HG02763 (cell line): ENCODE measurements at regions not wholly inside any gene's neighbourhood (a gene's known extent, or its start where the extent isn't known, plus 50 kb on each side); places are given as distances from the start of the nearest gene placed in this dataset.
"Not testable (repeated sequence)": the region's sequence is repeated elsewhere in the genome, so short reads cannot be mapped to it uniquely, and the experiment has no call there.

Experiments
- ATAC-seq: cut with Tn5 transposase; IDR thresholded peaks from one replicate; pipeline ENCODE4 v1.9.1; 2021; ENCODE audit warnings: mild to moderate bottlenecking, moderate library complexity; ENCODE audit not compliant: unreplicated experiment

DNA sequence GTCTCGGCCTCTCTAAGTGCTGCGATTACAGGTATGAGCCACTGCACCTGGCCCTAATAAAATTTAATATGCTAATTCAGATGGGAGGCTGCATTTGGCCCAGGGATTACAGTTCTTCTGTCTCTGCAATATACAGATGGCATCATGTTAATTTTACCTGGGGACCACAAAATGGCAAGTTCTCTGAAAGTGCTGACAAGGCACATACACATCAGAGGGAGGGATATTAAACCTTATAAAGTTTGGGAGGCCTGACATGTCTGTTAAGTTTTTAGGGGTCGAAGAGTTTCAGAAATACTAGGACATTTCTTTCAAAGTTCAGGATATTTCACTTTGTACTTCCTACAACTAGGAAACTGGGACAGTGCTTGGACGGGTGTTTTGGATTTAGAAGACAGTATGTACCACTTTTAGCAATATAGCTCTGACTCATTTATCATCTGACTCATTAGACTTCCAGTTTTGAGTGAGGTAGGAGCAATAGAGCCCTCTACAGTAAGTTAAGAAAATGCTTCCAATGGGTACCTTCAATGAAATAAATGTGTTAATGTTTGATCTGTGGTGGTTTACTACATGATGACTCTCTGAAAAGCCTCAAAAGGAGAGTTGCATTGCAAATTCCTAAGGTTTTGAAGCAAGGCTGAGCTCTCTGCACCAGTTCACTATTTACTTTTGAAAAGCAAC is 981.0 kb upstream of the HS3ST1 start:
- no peak for ATAC-seq

DNA sequence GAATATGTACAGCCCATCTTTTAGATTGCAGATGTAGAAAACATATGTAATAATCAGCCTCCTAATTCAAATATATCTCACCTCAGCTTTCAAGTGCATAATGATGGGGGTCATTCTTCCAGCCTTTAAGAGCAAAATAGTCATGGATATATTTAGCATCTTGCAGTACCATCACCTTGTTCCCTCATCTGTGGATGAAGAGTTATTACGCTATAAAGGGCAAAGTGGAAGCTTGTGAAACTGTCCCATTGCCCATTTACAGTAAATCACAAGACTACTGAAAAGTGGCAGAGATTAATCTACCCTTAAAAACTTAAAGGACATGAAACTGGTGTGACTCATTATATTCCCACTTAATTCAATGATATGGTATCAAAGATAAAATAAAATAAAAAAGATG is 979.7 kb upstream of the HS3ST1 start:
- no peak for ATAC-seq

DNA sequence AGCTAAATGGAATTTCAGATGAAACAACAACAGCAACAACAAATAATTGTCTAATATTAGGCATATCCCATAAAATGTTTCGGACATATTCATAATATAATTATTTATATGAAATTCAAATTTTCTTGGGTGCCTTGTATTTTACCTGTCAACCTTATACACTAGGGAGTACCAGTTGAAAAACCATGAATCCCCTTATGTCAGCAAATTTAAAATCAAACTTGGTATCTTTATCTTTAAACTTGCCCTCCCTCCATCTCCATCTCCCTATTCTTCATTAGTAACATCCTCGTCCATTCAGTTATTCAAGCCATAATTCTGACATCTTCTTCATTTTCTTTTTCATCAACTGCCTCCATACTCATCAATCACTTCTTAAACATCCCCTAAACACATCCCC is 974.5 kb upstream of the HS3ST1 start:
- no peak for ATAC-seq

DNA sequence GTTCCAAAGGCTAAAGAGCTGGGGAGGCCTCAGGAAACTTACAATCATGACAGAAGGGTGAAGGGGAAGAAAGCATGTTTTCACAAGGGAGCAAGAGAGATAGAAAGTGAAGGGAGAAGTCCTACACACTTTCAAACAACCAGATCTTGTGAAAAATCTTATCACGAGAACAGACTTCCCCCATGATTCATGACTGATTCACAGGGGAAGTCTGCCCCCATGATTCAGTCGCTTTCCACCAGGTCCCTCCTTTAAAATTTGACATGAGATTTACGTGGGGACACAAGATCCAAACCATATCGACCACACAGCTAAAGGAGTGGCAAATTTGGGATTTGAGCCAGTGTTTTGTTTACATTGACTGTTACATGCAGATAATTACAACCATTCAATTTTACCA is 971.1 kb upstream of the HS3ST1 start:
- no peak for ATAC-seq

DNA sequence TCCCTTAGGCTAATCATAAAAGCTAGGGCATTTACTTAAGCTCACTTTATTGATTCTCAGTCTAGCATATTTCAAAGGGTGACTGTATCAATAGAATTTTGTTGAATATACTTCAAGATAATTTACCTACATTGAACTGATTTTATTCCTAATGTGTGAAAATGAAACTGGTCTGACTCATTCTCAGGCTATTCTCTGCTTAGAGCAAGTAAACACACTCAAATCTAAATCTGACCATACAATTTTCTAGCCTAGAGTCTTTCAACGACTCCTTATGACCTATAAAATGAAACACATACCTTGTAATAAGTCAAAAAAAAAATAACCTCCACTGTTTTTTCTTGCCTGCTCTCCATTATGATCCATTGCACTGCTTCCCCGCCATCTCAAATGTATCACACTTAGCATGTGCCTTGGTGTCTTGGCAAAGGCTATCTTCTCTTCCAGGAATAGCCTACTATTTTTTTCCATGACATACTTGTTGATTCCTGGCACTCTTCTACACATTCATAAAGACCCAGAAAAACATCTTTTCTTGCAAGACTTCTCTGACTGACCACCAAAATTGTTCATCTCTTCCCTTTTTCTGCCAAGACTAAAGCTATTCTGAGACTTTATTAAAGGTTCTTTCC is 965.1 kb upstream of the HS3ST1 start:
- no peak for ATAC-seq

DNA sequence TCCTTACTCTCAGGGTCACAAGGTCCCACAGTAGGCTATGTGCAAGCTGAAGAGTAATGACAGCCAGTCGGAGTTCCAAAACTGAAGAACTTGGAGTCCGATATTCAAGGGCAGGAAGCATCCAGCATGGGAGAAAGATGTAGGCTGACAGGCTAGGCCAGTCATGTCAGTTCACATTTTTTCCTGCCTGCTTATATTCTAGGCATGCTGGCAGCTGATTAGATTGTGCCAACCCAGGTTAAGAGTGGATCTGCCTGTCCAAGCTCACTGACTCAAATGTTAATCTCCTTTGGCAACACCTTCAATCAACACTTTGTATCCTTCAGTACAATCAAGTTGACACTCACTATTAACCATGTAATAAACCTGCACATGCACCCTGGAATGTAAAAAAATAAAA is 960.9 kb upstream of the HS3ST1 start:
- no peak for ATAC-seq

DNA sequence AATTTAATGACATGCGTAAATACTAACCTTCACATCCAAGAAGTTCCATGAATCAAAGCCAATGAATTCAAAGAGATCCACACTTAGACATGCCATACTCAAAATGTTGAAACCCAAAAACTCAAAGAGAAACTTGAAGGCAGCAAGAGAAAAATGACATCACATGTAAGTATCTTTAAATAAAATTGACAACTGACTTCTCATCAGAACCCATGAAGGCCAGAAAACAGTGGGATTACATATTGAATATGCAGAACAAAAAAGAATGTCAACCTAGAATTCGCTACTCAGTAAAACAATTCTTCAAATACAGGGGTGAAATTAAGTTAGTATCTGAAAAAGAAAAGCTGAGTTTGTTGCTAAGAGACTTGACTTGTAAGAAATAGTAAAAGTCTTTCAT is 953.9 kb upstream of the HS3ST1 start:
- ATAC-seq, result no peak

DNA sequence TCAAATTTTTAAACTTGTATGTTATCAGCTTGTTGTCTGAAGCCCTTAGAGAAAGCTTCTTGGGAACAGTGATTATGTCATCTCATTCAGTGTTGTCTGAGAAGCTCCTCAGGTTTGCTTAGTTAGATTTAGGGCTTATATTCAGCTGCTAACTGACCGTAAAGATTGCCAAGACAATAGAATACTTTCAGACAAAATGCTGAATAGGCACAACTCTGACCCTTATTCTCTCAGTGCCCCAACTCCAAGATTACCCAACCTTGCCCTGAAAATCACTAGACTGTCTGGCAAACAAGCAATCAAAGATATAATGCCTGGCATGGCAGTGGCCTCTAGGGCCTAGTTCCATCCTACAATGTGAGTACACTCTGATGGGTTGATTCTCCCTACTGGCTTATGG is 950.5 kb upstream of the HS3ST1 start:
- ATAC-seq, result no peak

DNA sequence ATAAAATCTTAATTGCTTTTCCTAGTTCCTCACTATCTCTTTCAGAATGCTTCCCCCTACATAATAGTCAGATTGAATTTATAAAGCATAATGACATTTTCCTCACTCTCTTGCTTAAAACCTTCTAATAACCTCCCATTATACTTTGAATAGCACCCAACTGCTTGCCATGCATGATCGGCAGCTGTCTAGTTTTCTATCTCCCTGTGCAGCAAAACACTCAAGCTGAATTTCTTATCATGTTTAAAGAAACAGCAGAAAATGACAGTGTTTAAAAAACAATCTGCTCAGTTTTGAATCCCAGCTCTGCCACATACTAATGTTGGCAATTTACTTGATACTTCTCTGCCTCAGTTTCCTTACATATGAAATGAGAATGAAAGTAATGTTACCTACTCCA is 947.1 kb upstream of the HS3ST1 start:
- no peak for ATAC-seq

DNA sequence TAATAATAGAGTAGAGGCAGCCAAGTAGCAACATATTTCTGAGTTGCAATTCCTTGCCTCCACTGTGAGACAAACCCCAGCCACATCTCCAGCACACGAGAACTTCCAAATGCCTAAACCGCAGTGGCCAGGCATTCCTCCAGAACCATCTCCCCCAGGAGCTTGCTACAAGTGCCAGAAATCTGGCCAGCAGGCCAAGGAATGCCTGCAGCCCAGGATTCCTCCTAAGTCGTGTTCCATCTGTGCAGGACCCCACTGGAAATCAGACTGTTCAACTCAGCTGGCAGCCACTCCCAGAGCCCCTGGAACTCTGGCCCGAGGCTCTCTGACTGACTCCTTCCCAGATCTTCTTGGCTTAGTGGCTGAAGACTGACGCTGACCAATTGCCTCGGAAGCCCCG is 937.2 kb upstream of the HS3ST1 start:
- ATAC-seq, result not testable (repeated sequence)

DNA sequence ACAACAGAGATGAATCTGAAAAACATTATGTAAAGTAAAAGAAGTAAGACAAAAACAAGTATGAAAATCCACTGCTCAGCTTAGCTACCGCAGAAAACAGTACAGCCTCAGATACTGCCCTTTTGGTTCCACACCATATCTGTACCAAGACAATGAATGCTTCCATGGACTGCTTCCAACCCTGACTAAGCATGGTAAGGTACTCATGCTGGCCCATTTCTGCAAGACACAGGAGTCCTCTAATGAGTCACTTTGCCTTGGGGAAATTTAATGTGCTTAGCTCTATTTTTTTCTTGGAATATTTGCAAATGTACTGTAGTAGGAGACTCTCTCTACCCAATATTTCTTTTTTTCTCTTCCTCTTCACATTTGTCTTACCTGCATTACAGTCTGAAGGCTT is 931.7 kb upstream of the HS3ST1 start:
- ATAC-seq, result no peak

DNA sequence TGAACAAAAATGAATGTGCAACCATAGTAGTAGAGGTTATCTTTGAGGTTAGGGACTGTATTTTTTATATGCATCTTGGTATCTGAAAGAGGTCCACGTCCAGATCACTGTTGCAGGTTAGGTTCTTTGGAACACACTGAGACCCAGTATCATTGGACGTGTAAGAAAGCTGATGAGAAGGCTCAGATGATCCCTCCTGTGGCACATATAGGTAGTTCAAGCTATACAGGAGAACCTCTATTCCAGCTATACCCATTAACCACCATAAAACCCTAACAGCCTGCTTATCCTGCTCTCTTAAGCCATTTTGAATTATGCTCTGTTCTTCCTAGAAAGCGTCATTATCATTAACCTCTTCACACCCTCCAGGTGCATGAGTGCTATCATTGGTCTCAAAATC is 930.7 kb upstream of the HS3ST1 start:
- no peak for ATAC-seq

DNA sequence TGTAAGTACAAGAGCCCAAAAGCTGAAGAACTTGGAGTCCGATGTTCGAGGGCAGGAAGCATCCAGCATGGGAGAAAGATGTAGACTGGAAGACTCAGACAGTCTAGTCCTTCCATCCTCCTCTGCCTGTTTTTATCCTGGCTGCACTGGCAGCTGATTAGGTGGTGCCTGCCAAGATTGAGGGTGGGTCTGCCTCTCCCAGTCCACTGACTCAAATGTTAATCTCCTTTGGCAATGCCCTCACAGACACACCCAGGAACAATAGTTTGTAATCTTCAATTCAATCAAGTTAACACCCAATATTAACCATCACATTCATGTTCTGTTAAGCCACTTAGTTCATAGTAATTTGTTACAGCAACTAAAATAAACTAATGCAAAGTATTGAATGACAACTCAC is 904.4 kb upstream of the HS3ST1 start:
- ATAC-seq, result not testable (repeated sequence)

DNA sequence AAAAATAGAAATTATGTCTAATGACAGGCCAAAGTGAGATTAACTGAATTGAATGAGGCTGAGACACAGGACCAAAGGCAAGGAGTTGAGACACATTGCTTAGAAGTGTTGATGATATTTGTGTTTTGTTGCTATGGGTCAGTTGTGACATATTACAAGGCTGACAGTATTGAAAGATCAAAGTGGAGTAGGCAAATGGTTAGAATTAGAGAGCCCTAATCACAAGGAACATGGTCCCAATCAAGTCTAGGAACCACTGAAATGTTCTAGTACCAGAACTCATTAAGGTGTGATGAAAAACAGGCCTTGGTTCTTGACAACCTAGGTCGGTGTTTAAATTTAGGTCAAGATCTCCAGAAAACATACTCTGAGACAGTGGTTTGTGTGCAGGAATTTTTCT is 896.3 kb upstream of the HS3ST1 start:
- ATAC-seq, result no peak

DNA sequence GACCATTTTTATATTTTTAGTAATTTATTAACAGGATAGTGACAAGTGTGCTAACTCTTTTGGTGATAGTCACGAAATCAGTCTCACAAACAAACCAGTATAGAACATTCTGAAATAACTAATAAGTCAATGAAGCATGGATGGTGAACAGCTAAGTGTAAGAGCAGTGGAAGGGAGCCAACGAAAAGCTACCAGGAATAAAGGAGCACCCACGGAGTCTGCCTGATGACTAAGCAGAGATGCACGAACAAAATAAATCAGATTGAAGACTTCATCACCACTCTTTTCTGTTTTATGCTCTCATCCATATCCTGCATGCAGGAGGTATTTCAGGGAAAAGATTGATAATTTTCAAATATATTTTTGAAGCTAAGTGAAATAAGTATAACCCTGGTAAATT is 891.1 kb upstream of the HS3ST1 start:
- no peak for ATAC-seq

DNA sequence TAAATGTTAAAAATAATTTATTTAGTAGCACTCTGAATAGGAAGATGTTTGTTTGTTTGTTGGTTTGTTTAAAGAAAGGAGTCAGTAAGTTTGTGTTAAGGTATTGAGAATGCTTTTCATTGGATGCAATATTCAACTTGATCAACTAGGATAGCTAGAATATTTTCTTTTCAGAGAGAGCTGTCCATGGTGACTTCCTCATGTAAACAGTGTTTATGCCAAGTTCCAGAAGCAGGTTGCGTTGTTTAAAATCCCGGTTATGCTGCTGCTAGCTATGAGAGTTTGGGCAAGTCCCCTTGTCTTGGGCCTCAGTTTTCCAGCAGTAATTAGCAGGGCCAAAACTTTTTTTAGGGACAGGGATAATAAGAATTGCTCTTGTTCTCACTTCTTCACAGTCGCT is 876.2 kb upstream of the HS3ST1 start:
- ATAC-seq, result no peak

DNA sequence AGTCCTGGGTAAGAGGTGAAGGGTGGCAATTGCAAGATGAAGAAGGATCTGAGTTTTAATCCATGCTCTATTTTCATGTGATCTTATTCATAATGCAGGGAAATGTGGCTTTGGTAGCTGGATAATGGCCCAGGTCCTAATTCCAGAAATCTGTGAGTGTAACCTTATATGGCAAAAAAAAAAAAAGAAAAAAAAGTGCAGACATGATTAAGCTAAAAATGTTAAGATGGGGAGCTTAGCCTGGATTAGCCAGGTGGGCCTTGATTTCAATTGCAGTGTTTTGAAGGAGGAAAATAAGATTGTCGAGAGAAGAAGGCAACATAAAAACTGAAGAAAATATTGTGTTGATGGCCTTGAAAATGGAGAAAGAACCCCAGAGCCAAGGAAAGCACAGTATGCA is 867.7 kb upstream of the HS3ST1 start:
- no peak for ATAC-seq

DNA sequence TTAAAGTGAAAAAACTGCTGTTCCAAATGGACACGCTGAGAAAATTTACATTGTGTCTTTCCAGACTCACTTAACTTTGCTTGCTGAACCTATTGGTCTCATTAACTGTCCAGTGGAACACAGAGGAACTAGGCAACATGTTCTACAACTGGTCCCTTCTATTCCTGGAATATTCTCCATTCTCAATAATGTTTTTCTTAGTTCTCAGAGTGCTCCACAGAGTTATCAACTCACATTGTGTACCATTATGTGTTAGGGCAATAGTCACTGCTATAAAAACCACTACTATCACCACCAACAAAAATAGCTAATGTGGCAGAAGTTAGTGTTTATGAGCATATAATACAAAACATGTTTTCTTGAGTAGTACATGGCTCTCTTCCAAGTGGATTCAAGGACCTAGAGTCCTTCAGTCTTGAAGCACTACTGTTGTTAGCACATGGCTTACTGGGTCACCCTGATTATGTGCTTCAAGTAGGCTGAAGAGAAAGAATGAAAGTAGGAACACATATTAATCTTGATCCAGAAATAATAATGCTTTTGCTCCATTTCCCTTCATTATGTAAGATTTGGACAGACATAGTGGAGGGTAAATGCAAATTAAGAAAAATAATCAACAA is 865.3 kb upstream of the HS3ST1 start:
- no peak for ATAC-seq

DNA sequence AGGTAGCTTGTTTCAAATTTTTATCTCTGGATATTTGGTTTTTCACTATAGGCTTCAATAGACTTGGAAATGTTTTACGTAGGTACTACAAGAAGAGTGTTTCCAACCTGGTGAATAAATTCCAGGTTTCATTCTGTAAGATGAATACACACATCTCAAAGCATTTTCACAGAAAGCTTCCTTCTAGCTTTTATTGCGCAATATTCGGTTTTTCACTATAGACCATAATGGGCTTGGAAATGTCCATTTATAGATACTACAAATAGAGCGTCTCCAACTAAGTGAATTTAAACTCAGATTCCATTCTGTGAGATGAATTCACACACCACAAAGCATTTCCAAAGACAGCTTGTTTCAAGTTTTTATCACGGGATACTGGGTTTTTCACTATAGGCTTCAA is 857.7 kb upstream of the HS3ST1 start:
- ATAC-seq, result no peak

DNA sequence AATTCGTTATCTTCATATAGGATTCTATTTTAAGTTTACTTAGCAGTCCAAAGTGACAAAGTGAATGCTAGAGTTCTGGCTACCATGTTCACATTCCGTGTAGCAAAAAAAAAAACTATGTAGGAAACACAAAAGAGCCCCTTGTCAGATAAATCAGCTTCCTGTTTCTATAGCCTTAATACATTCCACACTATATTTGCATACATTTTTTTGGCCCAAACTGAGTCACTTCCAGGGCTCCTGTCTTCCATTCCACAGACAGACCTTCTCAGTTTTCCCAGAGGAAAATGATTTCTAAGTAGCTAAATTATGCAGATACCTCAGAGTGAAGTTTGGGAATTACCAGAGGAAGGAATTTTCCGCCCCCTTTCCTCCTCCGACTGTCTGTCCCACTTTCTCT is 841.9 kb upstream of the HS3ST1 start:
- no peak for ATAC-seq

DNA sequence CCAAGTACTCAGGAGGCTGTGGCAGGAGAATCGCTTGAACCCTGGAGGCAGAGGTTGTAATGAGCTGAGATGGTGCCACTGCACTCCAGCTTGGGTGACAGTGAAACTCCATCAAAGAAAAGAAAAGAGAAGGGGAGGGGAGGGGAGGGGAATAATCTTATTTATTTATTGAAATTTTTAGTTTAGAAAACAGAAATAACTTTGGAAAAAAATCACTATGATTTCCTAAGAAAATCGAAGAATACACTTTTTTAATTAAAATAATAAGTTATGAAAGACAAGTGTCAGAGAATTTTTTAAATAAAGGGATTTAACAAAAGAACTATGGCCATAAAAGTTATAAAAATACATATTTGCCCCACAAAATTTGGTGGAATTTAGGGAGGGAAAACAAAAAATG is 836.9 kb upstream of the HS3ST1 start:
- no peak for ATAC-seq

DNA sequence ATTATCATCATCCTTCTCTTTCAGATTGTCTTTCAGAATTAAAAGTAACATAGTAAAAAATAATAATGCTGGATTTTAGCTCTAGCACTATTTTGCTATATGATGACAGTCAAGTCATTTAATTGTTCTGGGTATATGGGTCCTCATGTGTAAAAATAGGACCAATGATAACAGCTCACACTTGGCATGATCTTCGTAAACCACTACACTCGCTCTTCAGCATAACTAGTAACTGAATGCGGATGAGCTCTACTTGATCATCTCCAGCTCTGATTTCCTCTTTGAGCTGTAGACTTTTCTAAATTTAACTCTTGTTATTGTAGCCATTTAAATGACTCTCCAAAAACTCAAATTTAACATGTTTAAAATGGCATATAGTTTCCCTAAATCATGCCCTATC is 831.8 kb upstream of the HS3ST1 start:
- ATAC-seq, result no peak

DNA sequence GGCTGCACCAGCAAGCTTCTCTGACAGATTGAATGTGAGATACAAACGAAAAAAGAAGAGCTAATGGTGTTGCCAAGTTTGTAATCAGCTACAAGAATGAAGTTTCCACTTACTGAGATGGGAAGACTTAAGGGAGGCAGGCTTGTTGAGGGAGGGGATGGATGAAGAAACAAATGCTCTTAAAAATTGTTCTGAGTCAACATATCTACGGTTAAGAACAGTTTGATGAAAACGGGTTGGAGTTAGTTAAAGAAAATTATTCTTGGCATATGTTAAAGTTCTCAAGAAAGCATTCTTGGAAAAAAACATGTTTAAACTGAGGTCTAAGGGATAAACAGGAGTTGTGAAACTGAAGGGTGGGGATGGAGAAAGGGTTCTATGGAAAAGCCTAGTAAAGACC is 816.3 kb upstream of the HS3ST1 start:
- ATAC-seq, result no peak
